MM.1S (cell line): ENCODE measurements at regions not wholly inside any gene's neighbourhood (a gene's known extent, or its start where the extent isn't known, plus 50 kb on each side); places are given as distances from the start of the nearest gene placed in this dataset.

Experiments used
- DNase-seq: peaks from one replicate; pipeline ENCODE4 v3.0.0-alpha.2; 2015
- H2AFZ ChIP-seq: fragments of 300-600 bp; sonication (generic); 2 replicates; pipeline ENCODE4 v1.6.0; 2016; ENCODE audit warnings: antibody characterized with exemption, low read length
- H3F3A ChIP-seq: fragments of 300-600 bp; sonication (generic); 2 replicates; pipeline ENCODE4 v1.6.1; 2016; ENCODE audit warnings: mild to moderate bottlenecking, antibody characterized with exemption, low read length, moderate library complexity, mixed read lengths; ENCODE audit not compliant: insufficient read depth
- H3K27ac ChIP-seq: fragments of 300-600 bp; sonication (generic); 2 replicates; pipeline ENCODE4 v1.5.1; 2016; ENCODE audit warnings: mild to moderate bottlenecking, low read length
- H3K27me3 ChIP-seq: fragments of 300-600 bp; sonication (generic); replicated peaks from 2 replicates; pipeline ENCODE4 v1.6.0; 2016; ENCODE audit warnings: low read length; ENCODE audit not compliant: insufficient read depth
- H3K36me3 ChIP-seq: fragments of 300-600 bp; sonication (generic); replicated peaks from 2 replicates; pipeline ENCODE4 v1.6.1; 2016; ENCODE audit warnings: mild to moderate bottlenecking, low read length, mixed read lengths; ENCODE audit not compliant: insufficient read depth
- H3K4me1 ChIP-seq: fragments of 300-600 bp; sonication (generic); 2 replicates; pipeline ENCODE4 v1.6.1; 2016; ENCODE audit warnings: low read length, mixed read lengths
- H3K4me2 ChIP-seq: fragments of 300-600 bp; sonication (generic); 2 replicates; pipeline ENCODE4 v1.6.0; 2016; ENCODE audit warnings: low read depth, low read length
- H3K4me3 ChIP-seq: fragments of 300-600 bp; sonication (generic); 2 replicates; pipeline ENCODE4 v1.5.1; 2016; ENCODE audit warnings: low read length, mixed read lengths
- H3K79me2 ChIP-seq: fragments of 300-600 bp; sonication (generic); 2 replicates; pipeline ENCODE4 v1.6.1; 2016; ENCODE audit warnings: mixed run types, low read length, mixed read lengths
- H3K9ac ChIP-seq: fragments of 300-600 bp; sonication (generic); 2 replicates; pipeline ENCODE4 v1.6.1; 2016; ENCODE audit warnings: low read length, mixed read lengths
- H3K9me2 ChIP-seq: fragments of 300-600 bp; sonication (generic); replicated peaks from 2 replicates; pipeline ENCODE4 v1.6.1; 2016; ENCODE audit warnings: mild to moderate bottlenecking, low read length, mixed read lengths; ENCODE audit not compliant: insufficient read depth
- H3K9me3 ChIP-seq: fragments of 300-600 bp; sonication (generic); replicated peaks from 2 replicates; pipeline ENCODE4 v1.6.1; 2016; ENCODE audit warnings: mild to moderate bottlenecking, low read length, mixed read lengths; ENCODE audit not compliant: insufficient read depth
- H4K20me1 ChIP-seq: fragments of 300-600 bp; sonication (generic); 2 replicates; pipeline ENCODE4 v1.6.1; 2016; ENCODE audit warnings: mild to moderate bottlenecking, low read length, moderate library complexity, mixed read lengths; ENCODE audit not compliant: insufficient read depth
- CTCF ChIP-seq: fragments of 300-600 bp; sonication (generic); IDR thresholded peaks from 2 replicates; pipeline ENCODE4 v1.5.1; 2016; ENCODE audit warnings: antibody characterized with exemption, low read length, mixed read lengths
- EZH2 ChIP-seq: fragments of 300-600 bp; sonication (generic); optimal IDR thresholded peaks from 2 replicates; pipeline ENCODE3; 2017; ENCODE audit warnings: low read depth, mild to moderate bottlenecking, antibody characterized with exemption, low read length, mixed read lengths
- EZH2phosphoT487 ChIP-seq: fragments of 300-600 bp; sonication (generic); IDR thresholded peaks from 2 replicates; pipeline ENCODE4 v1.6.1; 2018; ENCODE audit warnings: antibody characterized with exemption, low read length

GRCh38 chr4:167883266-167883665, 209.1 kb upstream of the ANXA10 start:
- no peaks in the 10 kb centered on the region for H3K9me2 ChIP-seq
- no peaks in the 10 kb centered on the region for H3K79me2 ChIP-seq
- H3K4me1 ChIP-seq, result no peaks in the 10 kb centered on the region
- H3K27ac ChIP-seq, result no peak overlapping the region
- DNase-seq, result no peak
- no peaks in the 10 kb centered on the region for H3K36me3 ChIP-seq
- no peak overlapping the region for H3K9ac ChIP-seq
- no peaks in the 10 kb centered on the region for H3K9me3 ChIP-seq
- no peak overlapping the region for H3K4me2 ChIP-seq
- TF ChIP-seq EZH2phosphoT487 (no peak), CTCF (no peak), EZH2 (no peak)
- H4K20me1 ChIP-seq, result no peaks in the 10 kb centered on the region
- no peaks in the 10 kb centered on the region for H3K27me3 ChIP-seq
- H2AFZ ChIP-seq, result no peak overlapping the region
- H3F3A ChIP-seq, result no peaks in the 10 kb centered on the region
- H3K4me3 ChIP-seq, result no peak overlapping the region

GRCh38 chr4:167885071-167885470, 207.3 kb upstream of the ANXA10 start:
- Histone ChIP-seq H3K4me1 (no peaks in the 10 kb centered on the region), H3K27ac (no peak overlapping the region), H3K9me2 (no peaks in the 10 kb centered on the region), H3F3A (no peaks in the 10 kb centered on the region), H3K9me3 (no peaks in the 10 kb centered on the region), H3K4me3 (no peak overlapping the region), H3K36me3 (no peaks in the 10 kb centered on the region), H3K9ac (no peak overlapping the region), H2AFZ (no peak overlapping the region), H3K4me2 (no peak overlapping the region), H4K20me1 (no peaks in the 10 kb centered on the region), H3K27me3 (no peaks in the 10 kb centered on the region), H3K79me2 (no peaks in the 10 kb centered on the region)
- TF ChIP-seq CTCF (no peak), EZH2phosphoT487 (no peak), EZH2 (no peak)
- DNase-seq, result no peak

GRCh38 chr4:167885872-167886271, 206.5 kb upstream of the ANXA10 start:
- Histone ChIP-seq H3K9ac (no peak overlapping the region), H3K27ac (no peak overlapping the region), H3K9me2 (no peaks in the 10 kb centered on the region), H3K4me1 (no peaks in the 10 kb centered on the region), H3F3A (no peaks in the 10 kb centered on the region), H3K4me2 (no peak overlapping the region), H3K36me3 (no peaks in the 10 kb centered on the region), H3K79me2 (no peaks in the 10 kb centered on the region), H3K27me3 (no peaks in the 10 kb centered on the region), H3K9me3 (no peaks in the 10 kb centered on the region), H3K4me3 (no peak overlapping the region), H2AFZ (no peak overlapping the region), H4K20me1 (no peaks in the 10 kb centered on the region)
- TF ChIP-seq CTCF (no peak), EZH2phosphoT487 (no peak), EZH2 (no peak)
- DNase-seq, result no peak
